ENCODE measurements at regions not wholly inside any gene's neighbourhood (a gene's known extent, or its start where the extent isn't known, plus 50 kb on each side); places are given as distances from the start of the nearest gene placed in this dataset.

- DNase-seq (ENCODE audit: extremely low read depth, low read depth), result no peak
- TF ChIP-seq, protein P1, sequence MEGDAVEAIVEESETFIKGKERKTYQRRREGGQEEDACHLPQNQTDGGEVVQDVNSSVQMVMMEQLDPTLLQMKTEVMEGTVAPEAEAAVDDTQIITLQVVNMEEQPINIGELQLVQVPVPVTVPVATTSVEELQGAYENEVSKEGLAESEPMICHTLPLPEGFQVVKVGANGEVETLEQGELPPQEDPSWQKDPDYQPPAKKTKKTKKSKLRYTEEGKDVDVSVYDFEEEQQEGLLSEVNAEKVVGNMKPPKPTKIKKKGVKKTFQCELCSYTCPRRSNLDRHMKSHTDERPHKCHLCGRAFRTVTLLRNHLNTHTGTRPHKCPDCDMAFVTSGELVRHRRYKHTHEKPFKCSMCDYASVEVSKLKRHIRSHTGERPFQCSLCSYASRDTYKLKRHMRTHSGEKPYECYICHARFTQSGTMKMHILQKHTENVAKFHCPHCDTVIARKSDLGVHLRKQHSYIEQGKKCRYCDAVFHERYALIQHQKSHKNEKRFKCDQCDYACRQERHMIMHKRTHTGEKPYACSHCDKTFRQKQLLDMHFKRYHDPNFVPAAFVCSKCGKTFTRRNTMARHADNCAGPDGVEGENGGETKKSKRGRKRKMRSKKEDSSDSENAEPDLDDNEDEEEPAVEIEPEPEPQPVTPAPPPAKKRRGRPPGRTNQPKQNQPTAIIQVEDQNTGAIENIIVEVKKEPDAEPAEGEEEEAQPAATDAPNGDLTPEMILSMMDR (IDR thresholded peaks at IDR 0.05; ENCODE audit: low read depth, low read length), result no peak
Measured at GRCh38 chr12:3432868-3433267, 58.1 kb upstream of the PRMT8 start.

DNA sequence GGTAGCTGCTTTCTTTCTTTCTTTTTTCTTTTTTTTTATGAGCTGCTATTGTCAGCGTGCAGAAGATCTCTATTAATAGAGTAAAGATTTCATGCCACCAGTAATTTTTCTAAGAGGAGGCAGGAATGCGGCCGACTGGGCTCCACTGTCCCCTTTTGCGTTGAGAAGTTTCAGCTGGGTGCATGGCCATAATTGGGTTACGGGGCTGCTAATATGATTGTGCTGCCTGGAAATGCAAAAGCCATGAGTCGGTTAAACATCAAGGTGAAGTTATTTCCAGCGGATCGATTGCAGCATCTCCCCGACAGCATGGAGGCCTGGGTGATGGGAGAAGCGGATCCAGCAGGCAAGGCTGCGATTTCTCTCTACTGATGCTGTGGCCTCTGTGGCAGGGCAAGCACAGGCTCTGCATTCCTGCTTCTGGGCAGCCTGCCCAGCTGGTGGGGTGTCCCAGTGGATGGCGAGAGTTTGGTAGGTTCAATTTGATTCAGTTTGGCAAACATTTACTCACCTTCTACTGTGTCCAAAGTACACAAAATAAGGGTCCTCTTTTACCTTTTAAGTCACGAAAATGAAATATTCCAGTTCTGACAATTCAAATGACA lies 54.4 kb upstream of the PRMT8 start:
- TF ChIP-seq, protein P1 (IDR thresholded peaks at IDR 0.05; ENCODE audit: low read depth, low read length), result no peak
- no peak for DNase-seq (ENCODE audit: extremely low read depth, low read depth)

DNA sequence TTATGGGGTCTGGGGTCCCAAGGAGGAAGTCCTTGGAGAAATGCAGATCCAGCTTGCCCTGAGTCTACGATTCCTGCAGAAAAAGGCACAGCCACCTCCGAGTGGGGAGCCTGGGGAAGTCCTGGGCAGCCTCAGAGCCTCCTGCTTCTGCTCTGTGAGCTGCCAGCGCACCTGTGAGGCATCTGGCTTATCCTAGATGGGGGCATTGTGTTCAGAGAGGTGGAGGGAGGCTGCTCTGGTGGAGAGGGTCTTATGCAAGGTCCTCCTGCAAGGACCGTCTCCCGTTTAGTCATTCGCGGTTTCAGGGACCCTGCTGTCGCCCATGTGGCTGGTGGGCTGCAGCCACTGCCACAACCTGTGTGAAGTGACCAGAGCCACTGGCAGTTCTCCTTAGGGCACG lies 53.0 kb upstream of the PRMT8 start:
- TF ChIP-seq, protein P1 (IDR thresholded peaks at IDR 0.05; ENCODE audit: low read depth, low read length), result no peak

GRCh38 chr12:3438401-3438800 lies 52.6 kb upstream of the PRMT8 start:
- no peak for DNase-seq (ENCODE audit: extremely low read depth, low read depth)
- TF ChIP-seq, protein P1 (IDR thresholded peaks at IDR 0.05; ENCODE audit: low read depth, low read length), result no peak

More for the DNA sequence above, 53.0 kb upstream of the PRMT8 start:
- DNase-seq (ENCODE audit: extremely low read depth, low read depth), result no peak
